ENCODE measurements at regions not wholly inside any gene's neighbourhood (a gene's known extent, or its start where the extent isn't known, plus 50 kb on each side); places are given as distances from the start of the nearest gene placed in this dataset.

DNA sequence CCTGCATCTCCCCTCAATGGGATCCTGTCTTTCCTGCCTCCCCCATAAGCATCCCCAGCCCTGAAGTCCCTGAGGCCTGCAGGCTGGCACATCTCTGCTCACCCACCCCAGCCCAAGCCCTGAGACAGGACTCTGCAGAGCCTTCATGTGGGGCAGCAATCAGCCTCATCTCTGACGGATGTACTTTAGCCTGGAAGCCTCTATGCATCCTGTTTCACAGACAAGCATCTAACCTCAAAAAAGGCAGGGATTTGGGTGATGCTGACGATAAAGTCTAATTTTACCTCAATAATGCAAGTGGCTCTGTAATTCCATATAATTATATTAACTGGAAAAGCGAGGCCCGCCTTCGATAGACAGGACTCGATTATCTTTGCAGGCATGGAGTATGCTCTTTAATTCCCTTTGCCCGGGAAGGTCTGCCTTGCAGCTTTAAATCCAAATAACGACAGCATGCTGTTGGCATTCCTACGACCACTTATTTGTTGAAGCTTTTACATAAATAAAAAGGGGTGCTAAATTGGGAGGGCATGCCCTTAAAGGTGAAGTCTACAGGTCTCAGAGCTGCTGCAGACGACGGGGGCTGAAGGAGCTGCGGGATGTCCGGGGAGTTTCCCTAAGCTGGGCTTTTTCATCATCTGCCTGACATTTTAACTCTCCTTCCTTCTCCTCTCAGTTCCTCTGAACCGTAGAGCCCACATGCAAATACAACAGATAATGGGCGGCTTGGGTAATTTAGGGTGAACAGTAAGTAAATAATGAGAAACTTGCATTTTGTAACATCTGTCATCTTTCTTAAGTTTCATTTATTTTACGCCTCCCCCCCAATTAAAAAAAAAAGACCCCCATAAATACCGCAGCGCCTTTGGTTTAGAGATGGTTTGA, 211.5 kb downstream of the URI1 start:
- no peak for DNase-seq (ENCODE audit: low spot score)

GRCh38 chr19:30154410-30154809, 212.4 kb downstream of the URI1 start:
- DNase-seq (ENCODE audit: low spot score) = no peak

DNA sequence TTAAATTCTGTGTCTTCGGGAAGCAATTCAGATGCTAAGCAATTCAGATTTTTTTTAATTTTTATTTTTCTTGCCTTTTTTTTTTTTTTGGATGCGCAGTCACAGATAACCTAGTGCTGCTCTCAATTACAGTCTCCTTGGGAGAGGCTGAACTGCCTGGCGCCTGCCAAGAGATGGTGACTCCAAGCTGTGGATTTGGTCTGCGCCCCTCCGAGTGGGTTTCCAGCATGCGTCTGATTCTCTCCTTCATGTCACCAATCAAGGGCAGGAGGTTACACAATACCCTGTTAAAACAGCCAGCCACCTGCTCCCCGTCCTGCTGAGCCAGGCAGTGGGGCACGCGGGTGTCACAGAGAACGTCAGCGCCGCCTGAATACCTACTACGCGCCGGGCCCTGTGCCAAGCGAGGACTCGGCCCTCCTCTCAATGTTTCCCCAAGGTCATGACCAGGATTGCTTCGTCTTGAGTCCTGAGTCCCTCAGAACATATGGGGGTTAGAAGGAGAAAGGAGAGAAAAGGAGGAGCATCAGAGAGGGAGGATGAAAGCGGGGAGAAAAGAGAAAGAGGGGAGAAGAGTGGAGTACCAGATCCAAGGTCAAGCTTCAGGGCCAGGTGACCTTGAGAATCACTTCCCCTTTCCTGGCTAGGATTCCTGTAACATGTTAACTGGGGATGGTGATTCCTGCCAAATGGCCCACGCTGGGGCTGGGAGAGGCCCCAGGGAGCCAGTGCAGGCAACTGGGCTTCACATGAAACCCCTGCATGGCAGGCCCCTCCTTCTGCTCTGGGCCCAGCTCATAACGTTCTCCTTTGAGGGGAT, 213.6 kb downstream of the URI1 start:
- no peak for DNase-seq (ENCODE audit: low spot score)

DNA sequence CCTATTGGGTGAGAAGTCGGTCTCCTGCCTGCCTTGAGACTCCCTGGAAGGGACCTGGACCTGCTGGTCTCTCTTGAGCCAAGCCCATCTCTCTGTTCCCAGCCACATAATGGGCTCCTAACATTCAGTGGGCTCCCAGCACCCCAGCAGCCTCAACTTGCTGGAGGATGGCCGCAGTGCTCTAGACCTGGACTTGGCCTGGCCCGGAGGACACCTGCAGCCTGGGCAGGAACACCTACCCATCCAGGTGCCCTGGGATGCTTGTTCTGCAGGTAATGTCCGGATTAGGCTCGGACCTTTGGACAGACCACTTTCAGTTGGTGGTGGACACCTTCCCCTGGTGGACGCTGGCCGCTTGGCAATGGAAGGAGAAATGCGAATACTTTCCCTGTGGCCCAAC, 214.6 kb downstream of the URI1 start:
- DNase-seq (ENCODE audit: low spot score) = no peak

GRCh38 chr19:30158067-30158892, 213.9 kb upstream of the ZNF536 start:
- DNase-seq (ENCODE audit: low spot score) = no peak

GRCh38 chr19:30158893-30159245, 213.3 kb upstream of the ZNF536 start:
- no peak for DNase-seq (ENCODE audit: low spot score)

GRCh38 chr19:30159636-30160035, 212.5 kb upstream of the ZNF536 start:
- DNase-seq (ENCODE audit: low spot score) = no peak

GRCh38 chr19:30160426-30160825, 211.8 kb upstream of the ZNF536 start:
- no peak for DNase-seq (ENCODE audit: low spot score)

DNA sequence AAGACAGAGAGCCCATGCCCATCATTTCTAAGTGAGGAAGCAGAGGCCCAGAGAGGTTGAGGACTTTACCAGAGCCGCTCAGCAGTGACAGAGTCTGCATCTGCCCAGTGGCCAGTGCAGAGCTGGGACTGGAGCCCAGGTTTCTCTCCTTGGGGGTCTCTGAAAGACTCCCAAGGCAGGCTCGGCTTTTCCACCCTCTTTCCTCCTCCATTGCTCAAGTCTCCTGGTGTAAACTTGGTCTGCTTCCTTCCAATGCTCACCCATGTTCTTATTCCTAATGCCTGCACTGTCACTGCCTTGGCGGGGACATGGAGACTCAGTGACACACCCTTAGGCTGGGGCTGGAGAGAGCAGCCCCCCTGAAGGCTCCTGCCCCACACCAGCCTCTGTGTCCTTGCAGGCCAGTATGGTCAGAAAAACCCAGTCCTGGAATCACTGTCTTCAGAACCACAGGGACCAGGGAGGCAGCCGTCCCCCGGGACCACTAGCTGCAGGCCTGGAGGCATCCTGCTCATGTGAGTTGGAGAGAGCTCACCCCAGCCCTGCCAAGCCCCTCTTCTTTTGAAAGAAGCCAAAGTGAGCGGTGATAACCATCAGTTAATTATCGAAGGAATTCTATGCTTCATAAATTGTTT, 211.0 kb upstream of the ZNF536 start:
- DNase-seq (ENCODE audit: low spot score) = no peak

DNA sequence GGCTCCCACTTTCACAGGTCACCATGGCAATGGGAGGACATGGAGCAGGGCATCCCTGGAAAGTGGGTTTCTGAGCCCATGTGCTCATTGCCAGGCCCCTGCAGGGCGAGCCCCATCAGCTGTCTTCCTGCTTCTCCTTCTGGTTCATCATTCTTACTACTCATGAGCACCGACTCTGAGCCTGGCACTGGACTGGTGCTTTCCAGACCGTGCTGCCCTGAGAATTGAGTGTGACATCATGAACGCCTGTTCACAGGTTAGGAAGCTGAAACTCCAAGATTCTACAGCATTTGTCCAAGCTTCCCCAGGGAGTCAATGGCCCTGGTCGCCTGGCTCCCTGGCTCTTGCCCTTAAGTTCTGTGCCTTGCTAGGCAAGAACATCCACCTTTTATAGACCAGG, 210.4 kb upstream of the ZNF536 start:
- no peak for DNase-seq (ENCODE audit: low spot score)

- DNase-seq (ENCODE audit: low spot score) = no peak
Measured at GRCh38 chr19:30162718-30163117, 209.5 kb upstream of the ZNF536 start.

DNA sequence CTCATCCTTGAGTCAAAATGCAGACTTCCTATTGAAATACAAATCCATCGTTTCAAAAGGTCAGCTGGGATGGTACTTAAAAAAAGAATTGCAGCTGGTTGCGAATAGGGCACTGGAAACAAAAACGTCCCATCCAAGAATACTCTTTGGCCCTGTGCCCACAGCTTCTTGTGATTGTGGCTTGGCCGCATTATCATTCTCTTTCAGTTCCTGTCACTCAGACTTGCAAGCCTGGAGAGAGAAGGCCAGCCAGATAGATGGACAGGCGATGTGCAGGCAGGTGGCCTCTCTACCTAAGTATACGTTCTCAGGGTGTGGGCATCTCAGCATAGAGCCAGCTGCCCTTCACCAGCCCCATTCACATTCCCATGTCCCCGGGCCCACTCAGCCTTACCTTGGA, 208.5 kb upstream of the ZNF536 start:
- no peak for DNase-seq (ENCODE audit: low spot score)

- DNase-seq (ENCODE audit: low spot score) = no peak
Measured at GRCh38 chr19:30165228-30165813, 206.9 kb upstream of the ZNF536 start.

GRCh38 chr19:30167206-30167868, 204.8 kb upstream of the ZNF536 start:
- DNase-seq (ENCODE audit: low spot score) = no peak

DNA sequence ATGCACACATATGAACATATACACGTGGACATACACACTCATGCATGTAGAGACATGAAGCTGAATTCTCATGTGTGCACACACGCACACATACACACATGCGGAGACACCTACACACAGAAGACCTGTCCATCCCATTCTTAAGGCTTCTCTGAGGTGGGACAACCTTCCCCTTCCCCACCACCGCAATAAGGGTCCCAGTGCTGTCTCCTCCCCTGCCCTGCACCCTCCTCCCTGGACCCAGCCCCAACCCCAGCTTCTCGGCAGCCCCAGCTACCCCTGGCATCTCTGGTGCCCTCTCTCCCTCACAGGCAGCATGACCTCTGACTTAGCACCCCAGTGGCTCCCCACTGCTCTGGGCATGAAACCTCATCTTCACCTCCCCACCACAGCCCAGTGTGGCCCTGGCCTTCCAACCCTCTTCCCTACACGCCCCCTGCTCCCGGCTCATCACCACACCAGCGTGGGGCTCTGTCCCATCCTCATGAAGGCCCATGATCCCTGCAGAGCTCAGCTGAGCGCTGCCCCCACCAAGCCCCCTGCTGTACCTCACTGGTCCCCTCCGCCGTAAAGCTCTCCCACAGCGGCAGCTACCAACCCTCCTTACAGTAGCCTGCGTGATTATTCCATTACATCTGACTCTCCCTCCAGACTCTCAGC, 204.1 kb upstream of the ZNF536 start:
- no peak for DNase-seq (ENCODE audit: low spot score)

DNA sequence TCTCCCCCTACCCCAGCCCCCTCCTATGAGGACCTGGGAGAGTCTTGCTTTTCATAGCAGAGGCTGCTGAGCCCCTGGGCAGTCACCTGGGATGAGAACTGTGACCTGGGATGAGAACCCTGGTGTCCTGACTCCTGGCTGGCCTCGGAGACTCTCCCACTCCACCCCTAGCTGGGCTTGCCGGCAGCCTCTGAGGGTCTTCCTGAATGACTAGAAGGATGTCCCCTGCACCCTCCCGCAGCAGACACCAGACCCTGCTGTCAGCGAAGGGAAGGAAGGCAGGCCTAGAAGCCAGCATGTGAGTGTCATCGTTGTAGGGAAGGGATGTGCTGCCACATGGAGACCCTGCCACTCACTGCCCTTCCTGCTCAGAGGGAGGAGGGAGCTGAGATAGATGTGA, 203.4 kb upstream of the ZNF536 start:
- no peak for DNase-seq (ENCODE audit: low spot score)

DNA sequence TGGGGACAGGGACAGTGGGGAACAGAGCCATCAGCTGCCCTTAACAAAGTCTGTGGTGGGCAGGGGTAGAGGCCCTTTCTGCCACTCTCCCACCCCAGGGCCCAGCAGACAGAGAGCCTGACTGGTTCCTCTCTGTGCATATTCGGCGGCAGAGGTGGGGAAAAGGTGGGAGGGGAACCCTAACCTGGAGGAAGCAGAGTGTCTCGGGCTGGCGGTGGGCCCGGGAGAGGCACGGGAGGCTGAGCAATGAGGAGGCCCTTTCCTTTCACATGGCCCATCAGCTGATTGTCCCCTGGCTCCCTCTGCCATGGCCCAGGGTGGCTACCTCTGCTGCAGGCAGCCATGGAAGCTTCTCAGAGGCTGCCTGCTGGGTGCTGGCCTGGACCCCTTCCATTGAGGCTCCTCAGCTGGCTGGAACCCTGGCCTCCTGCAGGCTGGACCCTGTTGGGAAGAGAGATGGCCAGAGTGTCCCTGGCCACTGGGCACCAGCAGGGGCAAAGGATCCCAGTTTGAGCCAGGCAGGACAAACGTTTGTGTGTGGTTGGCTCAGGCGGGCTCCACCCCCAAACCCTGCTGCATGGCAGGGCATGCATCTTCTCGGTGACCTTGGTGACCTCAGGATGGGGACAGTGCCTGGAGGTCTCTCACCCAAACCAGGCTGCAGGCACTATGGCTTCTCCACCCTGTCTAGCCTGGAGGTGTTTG, 202.8 kb upstream of the ZNF536 start:
- DNase-seq (ENCODE audit: low spot score) = no peak

DNA sequence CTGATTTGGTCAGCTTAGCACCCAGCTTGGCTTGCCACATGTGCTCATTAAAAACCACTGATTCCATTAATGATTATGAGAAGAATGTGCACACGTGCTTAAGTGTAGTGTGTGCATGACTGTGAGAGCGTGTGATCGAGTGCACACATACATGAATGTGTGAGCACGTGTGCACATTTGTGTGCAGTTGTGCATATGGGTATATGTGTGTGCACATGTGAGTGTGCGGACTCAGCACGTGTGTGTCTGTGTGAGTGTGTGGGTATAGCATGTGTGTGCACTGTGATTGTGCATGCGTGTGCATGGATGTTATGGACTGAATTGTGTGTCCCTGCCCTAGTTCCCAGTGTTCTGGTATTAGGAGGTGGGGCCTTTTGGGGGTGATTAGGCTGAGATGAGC, 202.1 kb upstream of the ZNF536 start:
- DNase-seq (ENCODE audit: low spot score) = no peak

GRCh38 chr19:30170495-30171137, 201.6 kb upstream of the ZNF536 start:
- DNase-seq (ENCODE audit: low spot score) = no peak
